GM23338 (cell line): ENCODE measurements at regions not wholly inside any gene's neighbourhood (a gene's known extent, or its start where the extent isn't known, plus 50 kb on each side); places are given as distances from the start of the nearest gene placed in this dataset.
"Not testable (repeated sequence)": the region's sequence is repeated elsewhere in the genome, so short reads cannot be mapped to it uniquely, and the experiment has no call there.

Experiments
- ATAC-seq: fragments of 200-7000 bp; cut with Tn5 transposase; 3 replicates; pipeline ENCODE4 v1.9.1; 2020
- DNase-seq: peaks from one replicate; pipeline ENCODE4 v3.0.0-alpha.2; 2015; ENCODE audit warnings: low spot score
- H2AFZ ChIP-seq: fragments of 200-600 bp; sonication (generic); 2 replicates; pipeline ENCODE4 v1.8.0; 2016; ENCODE audit warnings: antibody characterized with exemption, mild to moderate bottlenecking, moderate library complexity
- H3F3A ChIP-seq: fragments of 200-600 bp; sonication (generic); replicated peaks from 2 replicates; pipeline ENCODE4 v1.8.0; 2017; ENCODE audit warnings: antibody characterized with exemption, mixed run types, low read depth
- H3K27ac ChIP-seq: fragments of 200-600 bp; sonication (generic); 2 replicates; pipeline ENCODE4 v1.6.1; 2016; ENCODE audit warnings: low read depth
- H3K27me3 ChIP-seq: fragments of 200-600 bp; sonication (generic); 2 replicates; pipeline ENCODE4 v1.8.0; 2016; ENCODE audit warnings: mild to moderate bottlenecking, mixed run types, moderate library complexity; ENCODE audit not compliant: insufficient read depth
- H3K36me3 ChIP-seq: fragments of 200-600 bp; sonication (generic); 2 replicates; pipeline ENCODE4 v1.8.0; 2016; ENCODE audit warnings: mild to moderate bottlenecking; ENCODE audit not compliant: insufficient read depth
- H3K4me1 ChIP-seq: fragments of 200-600 bp; sonication (generic); 2 replicates; pipeline ENCODE4 v1.8.0; 2016; ENCODE audit warnings: mild to moderate bottlenecking, moderate library complexity; ENCODE audit not compliant: insufficient read depth
- H3K4me2 ChIP-seq: fragments of 200-600 bp; sonication (generic); 2 replicates; pipeline ENCODE4 v1.7.1; 2017; ENCODE audit warnings: mixed run types
- H3K4me3 ChIP-seq: fragments of 200-600 bp; sonication (generic); 2 replicates; pipeline ENCODE4 v1.6.1; 2016; ENCODE audit warnings: mixed run types
- H3K79me2 ChIP-seq: fragments of 200-600 bp; sonication (generic); replicated peaks from 2 replicates; pipeline ENCODE4 v1.8.0; 2017; ENCODE audit warnings: mild to moderate bottlenecking; ENCODE audit not compliant: insufficient read depth
- H3K9me2 ChIP-seq: fragments of 200-600 bp; sonication (generic); 2 replicates; pipeline ENCODE4 v1.8.0; 2017; ENCODE audit not compliant: insufficient read depth
- H4K20me1 ChIP-seq: fragments of 200-600 bp; sonication (generic); replicated peaks from 2 replicates; pipeline ENCODE4 v1.8.0; 2017; ENCODE audit warnings: mild to moderate bottlenecking; ENCODE audit not compliant: insufficient read depth
- H3K27ac Mint-ChIP-seq: 2 replicates; pipeline ENCODE4 v1.8.0; 2020; ENCODE audit warnings: inconsistent platforms, mild to moderate bottlenecking, moderate library complexity, mixed read lengths
- H3K27me3 Mint-ChIP-seq: 3 replicates; pipeline ENCODE4 v1.8.0; 2022; ENCODE audit warnings: low read depth, mild to moderate bottlenecking, moderate library complexity, mixed read lengths, inconsistent platforms; ENCODE audit not compliant: insufficient read depth, poor library complexity
- H3K36me3 Mint-ChIP-seq: 3 replicates; pipeline ENCODE4 v1.8.0; 2021; ENCODE audit warnings: low read depth, mild to moderate bottlenecking, inconsistent platforms, moderate library complexity, mixed read lengths
- H3K4me1 Mint-ChIP-seq: 3 replicates; pipeline ENCODE4 v1.8.0; 2020; ENCODE audit warnings: mild to moderate bottlenecking, inconsistent platforms, mixed read lengths
- H3K4me3 Mint-ChIP-seq: 3 replicates; pipeline ENCODE4 v1.8.0; 2021; ENCODE audit warnings: moderate library complexity, mild to moderate bottlenecking, inconsistent platforms, mixed read lengths
- H3K9me3 Mint-ChIP-seq: 3 replicates; pipeline ENCODE4 v1.8.0; 2020; ENCODE audit warnings: moderate library complexity, mild to moderate bottlenecking, inconsistent platforms, mixed read lengths
- EZH2 ChIP-seq: fragments of 200-600 bp; sonication (generic); IDR thresholded peaks from one replicate; pipeline ENCODE4 v1.8.0; 2017; ENCODE audit warnings: antibody characterized with exemption, mild to moderate bottlenecking, low read depth; ENCODE audit not compliant: unreplicated experiment
- EZH2phosphoT487 ChIP-seq: fragments of 200-600 bp; sonication (generic); IDR thresholded peaks from one replicate; pipeline ENCODE4 v1.8.1; 2018; ENCODE audit warnings: antibody characterized with exemption; ENCODE audit not compliant: unreplicated experiment
- NANOG ChIP-seq: IDR thresholded peaks from 2 replicates; pipeline ENCODE4 v1.6.1; 2016; ENCODE audit warnings: antibody characterized with exemption, borderline replicate concordance
- POLR2AphosphoS5 ChIP-seq: IDR thresholded peaks from 2 replicates; pipeline ENCODE4 v1.6.1; 2016; ENCODE audit warnings: antibody characterized with exemption, low read depth
- STAT1 ChIP-seq: IDR thresholded peaks from one replicate; pipeline ENCODE4 v1.6.1; 2016; ENCODE audit warnings: antibody characterized with exemption; ENCODE audit not compliant: unreplicated experiment
- ZNF114 ChIP-seq: fragments of 250-450 bp; sonication (Bioruptor Pico); IDR thresholded peaks from 2 replicates; pipeline ENCODE4 v1.5.0; 2020; ENCODE audit warnings: mild to moderate bottlenecking, moderate library complexity
- ZNF331 ChIP-seq: fragments of 250-450 bp; sonication (Bioruptor Pico); IDR thresholded peaks from 2 replicates; pipeline ENCODE4 v1.5.0; 2020; ENCODE audit warnings: low read depth, mild to moderate bottlenecking, moderate library complexity
- TF ChIP-seq, protein P1 (sequence below): IDR thresholded peaks from 2 replicates; pipeline ENCODE4 v1.6.1; 2016; ENCODE audit warnings: antibody characterized with exemption
- TF ChIP-seq, protein P2 (sequence below): fragments of 250-450 bp; sonication (Bioruptor Pico); IDR thresholded peaks from 2 replicates; pipeline ENCODE4 v1.5.0; 2020; ENCODE audit warnings: mild to moderate bottlenecking, moderate library complexity
- TF ChIP-seq, protein P3 (sequence below), 2 experiments: fragments of 200-600 bp in 1 of 2; sonication (generic) in 1 of 2; conservative IDR thresholded peaks; 2 replicates each; pipeline versions ENCODE4 v1.5.1 to v1.6.1; 2016 to 2017; ENCODE audit warnings: antibody characterized with exemption in 2 of 2, low read depth in 2 of 2, mild to moderate bottlenecking in 2 of 2, moderate library complexity in 1 of 2

DNA sequence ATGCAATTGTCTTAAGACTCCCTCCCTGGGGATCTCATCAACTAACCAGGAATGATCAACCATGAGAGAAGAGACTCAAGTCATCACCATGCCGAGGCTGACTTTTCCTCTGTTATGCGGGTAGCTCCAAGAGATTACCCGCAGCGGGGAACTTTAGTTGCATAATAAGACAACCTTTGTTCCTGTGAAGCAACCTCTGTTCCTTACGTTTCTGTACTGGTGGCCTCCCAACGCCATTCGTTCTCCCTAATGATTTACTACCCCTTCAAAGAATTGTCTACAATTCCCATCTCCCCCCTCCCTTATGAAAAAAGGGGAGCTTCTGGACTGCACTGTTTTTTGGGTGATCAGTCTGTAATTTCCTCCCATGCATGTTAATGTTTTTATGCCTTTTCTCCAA, 66.1 kb upstream of the LRPPRC start (continued):
- TF ChIP-seq EZH2, result no peak
- no peak for TF ChIP-seq ZNF331

DNA sequence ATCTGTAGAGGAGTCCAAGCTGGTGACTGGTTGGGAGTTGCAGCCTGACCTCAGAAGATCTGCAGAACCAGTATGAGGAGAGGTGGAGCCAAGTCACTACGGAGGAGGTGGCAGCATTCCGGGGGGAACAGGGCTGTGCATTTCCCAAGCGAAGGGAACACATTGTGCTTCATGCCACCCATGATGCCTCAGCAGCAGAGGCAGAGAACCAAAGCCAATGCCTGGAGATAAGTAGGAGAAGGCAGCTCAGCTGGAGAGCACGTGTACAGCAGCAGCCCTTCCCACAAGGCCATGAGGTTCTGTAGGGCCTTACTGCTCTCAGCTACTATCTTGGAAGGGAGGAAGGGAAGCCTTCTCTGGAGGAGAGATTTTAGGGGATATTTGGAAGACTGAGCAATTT, 67.2 kb upstream of the LRPPRC start:
- Histone ChIP-seq H3K36me3 (peaks cover 9% of the 10 kb centered on the region; the same call in 1 of the 2 replicates), H4K20me1 (no peaks in the 10 kb centered on the region), H3K79me2 (no peaks in the 10 kb centered on the region), H3K9me2 (0 out of 2 replicates have a peak, but pooled peaks cover 3% of the 10 kb centered on the region), H3K4me1 (peaks cover 3% of the 10 kb centered on the region), H3K27ac (no peak overlapping the region), H3K4me3 (no peak overlapping the region), H3K4me2 (no peak overlapping the region), H2AFZ (no peak overlapping the region), H3K27me3 (peaks cover 16% of the 10 kb centered on the region; the same call in 1 of the 2 replicates), H3F3A (peaks cover 4% of the 10 kb centered on the region; the same call in 1 of the 2 replicates)
- peaks cover 69% of the 10 kb centered on the region for H3K9me3 Mint-ChIP-seq
- peaks cover 7% of the 10 kb centered on the region for H3K27me3 Mint-ChIP-seq
- H3K36me3 Mint-ChIP-seq, result peaks cover 56% of the 10 kb centered on the region
- ATAC-seq, result no peak
- TF ChIP-seq, protein P1, sequence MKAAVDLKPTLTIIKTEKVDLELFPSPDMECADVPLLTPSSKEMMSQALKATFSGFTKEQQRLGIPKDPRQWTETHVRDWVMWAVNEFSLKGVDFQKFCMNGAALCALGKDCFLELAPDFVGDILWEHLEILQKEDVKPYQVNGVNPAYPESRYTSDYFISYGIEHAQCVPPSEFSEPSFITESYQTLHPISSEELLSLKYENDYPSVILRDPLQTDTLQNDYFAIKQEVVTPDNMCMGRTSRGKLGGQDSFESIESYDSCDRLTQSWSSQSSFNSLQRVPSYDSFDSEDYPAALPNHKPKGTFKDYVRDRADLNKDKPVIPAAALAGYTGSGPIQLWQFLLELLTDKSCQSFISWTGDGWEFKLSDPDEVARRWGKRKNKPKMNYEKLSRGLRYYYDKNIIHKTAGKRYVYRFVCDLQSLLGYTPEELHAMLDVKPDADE, result no peak
- TF ChIP-seq NANOG (no peak), EZH2phosphoT487 (no peak), EZH2 (no peak), ZNF114 (CRISPR knock-in tag) (no peak), ZNF331 (no peak), STAT1 (no peak), POLR2AphosphoS5 (no peak)
- TF ChIP-seq, protein P2, sequence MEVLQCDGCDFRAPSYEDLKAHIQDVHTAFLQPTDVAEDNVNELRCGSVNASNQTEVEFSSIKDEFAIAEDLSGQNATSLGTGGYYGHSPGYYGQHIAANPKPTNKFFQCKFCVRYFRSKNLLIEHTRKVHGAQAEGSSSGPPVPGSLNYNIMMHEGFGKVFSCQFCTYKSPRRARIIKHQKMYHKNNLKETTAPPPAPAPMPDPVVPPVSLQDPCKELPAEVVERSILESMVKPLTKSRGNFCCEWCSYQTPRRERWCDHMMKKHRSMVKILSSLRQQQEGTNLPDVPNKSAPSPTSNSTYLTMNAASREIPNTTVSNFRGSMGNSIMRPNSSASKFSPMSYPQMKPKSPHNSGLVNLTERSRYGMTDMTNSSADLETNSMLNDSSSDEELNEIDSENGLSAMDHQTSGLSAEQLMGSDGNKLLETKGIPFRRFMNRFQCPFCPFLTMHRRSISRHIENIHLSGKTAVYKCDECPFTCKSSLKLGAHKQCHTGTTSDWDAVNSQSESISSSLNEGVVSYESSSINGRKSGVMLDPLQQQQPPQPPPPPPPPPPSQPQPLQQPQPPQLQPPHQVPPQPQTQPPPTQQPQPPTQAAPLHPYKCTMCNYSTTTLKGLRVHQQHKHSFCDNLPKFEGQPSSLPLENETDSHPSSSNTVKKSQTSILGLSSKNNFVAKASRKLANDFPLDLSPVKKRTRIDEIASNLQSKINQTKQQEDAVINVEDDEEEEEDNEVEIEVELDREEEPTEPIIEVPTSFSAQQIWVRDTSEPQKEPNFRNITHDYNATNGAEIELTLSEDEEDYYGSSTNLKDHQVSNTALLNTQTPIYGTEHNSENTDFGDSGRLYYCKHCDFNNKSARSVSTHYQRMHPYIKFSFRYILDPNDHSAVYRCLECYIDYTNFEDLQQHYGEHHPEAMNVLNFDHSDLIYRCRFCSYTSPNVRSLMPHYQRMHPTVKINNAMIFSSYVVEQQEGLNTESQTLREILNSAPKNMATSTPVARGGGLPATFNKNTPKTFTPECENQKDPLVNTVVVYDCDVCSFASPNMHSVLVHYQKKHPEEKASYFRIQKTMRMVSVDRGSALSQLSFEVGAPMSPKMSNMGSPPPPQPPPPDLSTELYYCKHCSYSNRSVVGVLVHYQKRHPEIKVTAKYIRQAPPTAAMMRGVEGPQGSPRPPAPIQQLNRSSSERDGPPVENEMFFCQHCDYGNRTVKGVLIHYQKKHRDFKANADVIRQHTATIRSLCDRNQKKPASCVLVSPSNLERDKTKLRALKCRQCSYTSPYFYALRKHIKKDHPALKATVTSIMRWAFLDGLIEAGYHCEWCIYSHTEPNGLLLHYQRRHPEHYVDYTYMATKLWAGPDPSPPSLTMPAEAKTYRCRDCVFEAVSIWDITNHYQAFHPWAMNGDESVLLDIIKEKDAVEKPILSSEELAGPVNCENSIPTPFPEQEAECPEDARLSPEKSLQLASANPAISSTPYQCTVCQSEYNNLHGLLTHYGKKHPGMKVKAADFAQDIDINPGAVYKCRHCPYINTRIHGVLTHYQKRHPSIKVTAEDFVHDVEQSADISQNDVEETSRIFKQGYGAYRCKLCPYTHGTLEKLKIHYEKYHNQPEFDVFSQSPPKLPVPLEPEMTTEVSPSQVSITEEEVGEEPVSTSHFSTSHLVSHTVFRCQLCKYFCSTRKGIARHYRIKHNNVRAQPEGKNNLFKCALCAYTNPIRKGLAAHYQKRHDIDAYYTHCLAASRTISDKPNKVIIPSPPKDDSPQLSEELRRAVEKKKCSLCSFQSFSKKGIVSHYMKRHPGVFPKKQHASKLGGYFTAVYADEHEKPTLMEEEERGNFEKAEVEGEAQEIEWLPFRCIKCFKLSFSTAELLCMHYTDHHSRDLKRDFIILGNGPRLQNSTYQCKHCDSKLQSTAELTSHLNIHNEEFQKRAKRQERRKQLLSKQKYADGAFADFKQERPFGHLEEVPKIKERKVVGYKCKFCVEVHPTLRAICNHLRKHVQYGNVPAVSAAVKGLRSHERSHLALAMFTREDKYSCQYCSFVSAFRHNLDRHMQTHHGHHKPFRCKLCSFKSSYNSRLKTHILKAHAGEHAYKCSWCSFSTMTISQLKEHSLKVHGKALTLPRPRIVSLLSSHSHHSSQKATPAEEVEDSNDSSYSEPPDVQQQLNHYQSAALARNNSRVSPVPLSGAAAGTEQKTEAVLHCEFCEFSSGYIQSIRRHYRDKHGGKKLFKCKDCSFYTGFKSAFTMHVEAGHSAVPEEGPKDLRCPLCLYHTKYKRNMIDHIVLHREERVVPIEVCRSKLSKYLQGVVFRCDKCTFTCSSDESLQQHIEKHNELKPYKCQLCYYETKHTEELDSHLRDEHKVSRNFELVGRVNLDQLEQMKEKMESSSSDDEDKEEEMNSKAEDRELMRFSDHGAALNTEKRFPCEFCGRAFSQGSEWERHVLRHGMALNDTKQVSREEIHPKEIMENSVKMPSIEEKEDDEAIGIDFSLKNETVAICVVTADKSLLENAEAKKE, result no peak
- TF ChIP-seq, protein P3, sequence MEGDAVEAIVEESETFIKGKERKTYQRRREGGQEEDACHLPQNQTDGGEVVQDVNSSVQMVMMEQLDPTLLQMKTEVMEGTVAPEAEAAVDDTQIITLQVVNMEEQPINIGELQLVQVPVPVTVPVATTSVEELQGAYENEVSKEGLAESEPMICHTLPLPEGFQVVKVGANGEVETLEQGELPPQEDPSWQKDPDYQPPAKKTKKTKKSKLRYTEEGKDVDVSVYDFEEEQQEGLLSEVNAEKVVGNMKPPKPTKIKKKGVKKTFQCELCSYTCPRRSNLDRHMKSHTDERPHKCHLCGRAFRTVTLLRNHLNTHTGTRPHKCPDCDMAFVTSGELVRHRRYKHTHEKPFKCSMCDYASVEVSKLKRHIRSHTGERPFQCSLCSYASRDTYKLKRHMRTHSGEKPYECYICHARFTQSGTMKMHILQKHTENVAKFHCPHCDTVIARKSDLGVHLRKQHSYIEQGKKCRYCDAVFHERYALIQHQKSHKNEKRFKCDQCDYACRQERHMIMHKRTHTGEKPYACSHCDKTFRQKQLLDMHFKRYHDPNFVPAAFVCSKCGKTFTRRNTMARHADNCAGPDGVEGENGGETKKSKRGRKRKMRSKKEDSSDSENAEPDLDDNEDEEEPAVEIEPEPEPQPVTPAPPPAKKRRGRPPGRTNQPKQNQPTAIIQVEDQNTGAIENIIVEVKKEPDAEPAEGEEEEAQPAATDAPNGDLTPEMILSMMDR (conservative IDR thresholded peaks at IDR 0.05; ENCODE audit: low read depth in 2 of 2), result no peak
- H3K27ac Mint-ChIP-seq, result no peak overlapping the region
- peaks cover 5% of the 10 kb centered on the region; the same call in 1 of the 3 replicates for H3K4me1 Mint-ChIP-seq
- no peak for DNase-seq
- H3K4me3 Mint-ChIP-seq, result no peak overlapping the region

DNA sequence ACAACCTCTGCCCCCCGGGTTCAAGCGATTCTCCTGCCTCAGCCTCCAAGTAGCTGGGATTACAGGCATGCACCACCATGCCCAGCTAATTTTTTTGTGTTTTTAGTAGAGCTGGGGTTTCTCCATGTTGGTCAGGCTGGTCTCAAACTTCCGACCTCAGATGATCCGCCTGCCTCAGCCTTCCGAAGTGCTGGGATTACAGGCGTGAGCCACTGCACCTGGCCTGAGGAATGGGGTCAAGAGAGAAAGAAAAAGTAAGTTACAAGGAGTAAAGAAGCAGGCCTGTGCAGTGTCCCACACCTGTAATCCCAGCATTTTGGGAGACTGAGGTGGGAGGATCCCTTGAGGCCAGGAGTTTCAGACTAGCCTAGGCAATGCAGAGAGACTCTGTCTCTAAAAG, 68.5 kb upstream of the LRPPRC start:
- not testable (repeated sequence) for ATAC-seq, H3K4me3 Mint-ChIP-seq, H4K20me1 ChIP-seq, H3K4me1 Mint-ChIP-seq, H3K4me2 ChIP-seq, DNase-seq, H2AFZ ChIP-seq, H3K9me2 ChIP-seq, H3K4me3 ChIP-seq, H3K27me3 ChIP-seq, H3K27me3 Mint-ChIP-seq, H3K4me1 ChIP-seq, H3F3A ChIP-seq, H3K27ac ChIP-seq, H3K27ac Mint-ChIP-seq, H3K79me2 ChIP-seq
- peaks cover 56% of the 10 kb centered on the region for H3K36me3 Mint-ChIP-seq
- peaks cover 71% of the 10 kb centered on the region for H3K9me3 Mint-ChIP-seq
- H3K36me3 ChIP-seq, result peaks cover 15% of the 10 kb centered on the region; the same call in 1 of the 2 replicates
